NCI-H2081 treated with DMSO at 0.1 percent for 48 hours (cell line): ENCODE measurements at regions not wholly inside any gene's neighbourhood (a gene's known extent, or its start where the extent isn't known, plus 50 kb on each side); places are given as distances from the start of the nearest gene placed in this dataset.

Experiments used
- DNase-seq: peaks from one replicate; lab custom pipeline; 2025; lab: John Stamatoyannopoulos, UW

DNA sequence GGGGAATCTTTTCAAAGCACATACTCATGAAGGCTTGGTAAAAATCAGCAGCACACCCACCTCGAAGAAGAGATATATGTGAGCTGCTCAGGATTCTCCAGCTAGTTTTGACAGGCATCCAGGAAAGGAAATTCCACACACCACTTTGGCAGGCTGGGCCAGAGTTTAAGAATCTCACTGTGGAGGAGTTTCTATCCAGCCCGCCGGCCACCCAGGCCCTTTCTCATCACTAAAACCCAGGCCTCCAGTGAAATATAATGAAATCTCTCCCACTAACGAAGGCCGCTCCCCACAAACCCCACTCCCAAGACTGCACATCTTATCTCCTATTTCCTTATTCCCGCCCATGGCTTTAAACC is 202.0 kb downstream of the GLI2 start:
- no peak for DNase-seq

DNA sequence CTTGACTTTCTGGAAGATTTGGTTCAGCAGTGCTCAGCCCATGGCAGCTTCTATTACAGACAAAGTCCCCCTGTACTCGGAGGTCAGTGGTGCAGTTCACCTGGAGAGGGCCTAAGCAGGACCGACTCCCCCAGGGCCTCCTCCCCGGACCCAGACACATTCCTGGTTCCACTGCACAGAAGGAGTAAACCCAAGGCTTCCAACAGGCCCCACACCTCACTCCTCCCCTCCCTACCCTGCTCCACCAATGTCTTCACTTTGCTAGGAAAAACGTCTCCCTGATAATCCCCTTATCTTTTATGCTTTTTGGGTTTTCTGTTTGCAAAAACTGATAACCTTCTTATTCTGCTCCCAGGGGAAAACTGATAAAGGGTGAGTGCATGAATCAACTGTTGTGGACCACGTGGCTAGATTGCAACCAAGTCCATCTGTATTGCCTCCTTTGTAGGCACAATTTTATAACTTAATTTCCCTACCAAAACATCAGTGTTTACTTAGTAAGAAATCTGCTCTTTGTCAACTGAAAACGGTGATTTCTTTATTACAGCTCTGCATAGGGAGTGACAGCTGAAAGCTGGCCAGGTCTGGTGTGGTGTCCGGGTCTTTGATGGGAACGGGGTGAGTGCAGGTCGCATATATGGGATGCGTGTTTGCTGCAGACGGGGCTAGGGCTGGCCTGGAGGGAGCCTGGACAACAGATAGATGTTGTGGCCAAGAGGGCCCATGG is 202.5 kb downstream of the GLI2 start:
- no peak for DNase-seq

DNA sequence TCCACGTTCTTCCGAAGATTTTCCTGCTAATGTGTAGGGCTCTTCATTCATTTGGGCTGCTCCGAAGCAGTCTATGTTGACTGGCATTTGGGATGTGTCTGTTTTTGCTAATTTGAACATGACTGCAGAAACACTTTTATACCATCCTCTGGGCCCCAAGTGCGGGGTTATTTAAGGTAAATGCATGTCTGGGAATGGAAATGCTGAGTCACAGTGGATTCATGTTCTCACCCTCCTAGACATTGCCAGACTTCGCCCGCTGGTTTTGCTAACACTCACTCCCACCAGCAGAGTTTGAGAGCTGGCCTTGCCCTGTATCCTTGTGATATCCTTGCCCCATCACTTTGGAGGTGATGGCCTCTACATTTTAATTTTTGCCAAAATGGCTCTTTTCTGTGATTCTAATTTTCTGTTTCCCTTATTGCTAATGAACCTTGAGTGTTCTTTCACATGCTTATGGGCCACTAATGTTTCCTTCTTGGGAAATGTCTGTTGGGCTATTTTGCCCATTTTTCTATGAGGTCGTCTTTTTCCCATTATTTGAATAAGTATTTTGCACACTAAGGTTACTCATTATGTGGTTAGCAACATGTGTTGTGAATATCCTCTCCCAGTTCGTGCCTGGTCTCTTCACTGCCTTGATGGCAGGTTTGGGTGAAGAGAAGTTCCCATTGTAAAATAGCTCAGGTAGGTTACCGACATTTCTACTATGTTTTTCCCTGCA is 204.1 kb downstream of the GLI2 start:
- DNase-seq: no peak

DNA sequence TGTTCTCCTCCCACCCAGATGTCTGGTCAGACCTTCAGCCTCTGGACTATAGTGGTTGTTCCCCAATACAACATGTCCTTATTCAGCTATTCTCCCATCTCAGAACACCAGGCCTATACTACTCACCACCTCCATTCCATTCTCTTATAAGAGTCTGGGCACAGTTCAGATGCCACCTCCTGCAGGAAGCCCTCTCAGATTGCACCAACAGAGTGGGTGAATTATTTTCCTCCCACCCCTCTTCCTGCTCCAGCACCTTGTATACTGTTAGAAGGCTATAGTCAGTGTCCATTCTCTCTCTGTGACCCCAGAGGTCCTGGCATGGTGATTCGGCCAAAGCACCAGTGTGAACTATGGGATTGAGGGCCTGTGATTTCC is 204.6 kb downstream of the GLI2 start:
- no peak for DNase-seq

DNA sequence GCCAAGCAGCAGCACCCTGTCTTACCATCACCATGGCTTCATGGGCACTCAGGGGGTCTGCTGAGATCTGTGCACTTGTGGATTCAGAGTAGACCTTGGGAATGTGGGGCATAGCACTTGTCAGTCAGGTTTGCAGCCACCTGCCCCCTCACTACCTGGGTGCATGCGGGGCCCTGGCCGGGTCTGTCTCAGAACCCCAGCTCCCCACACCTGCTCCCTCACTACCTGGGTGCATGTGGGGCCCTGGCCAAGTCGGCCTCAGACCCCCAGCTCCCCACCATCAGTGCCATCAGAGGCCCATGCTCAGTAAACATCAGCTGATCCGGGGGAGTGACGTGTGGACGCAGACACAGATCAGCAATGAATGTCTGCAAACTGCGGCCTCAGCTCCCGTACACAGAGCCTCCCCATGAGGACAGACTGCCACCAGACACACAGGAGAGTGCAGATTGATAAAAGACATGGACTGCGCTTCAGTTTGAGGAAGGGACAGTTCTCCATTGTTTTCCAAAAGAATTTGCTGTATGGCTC is 205.1 kb downstream of the GLI2 start:
- DNase-seq: no peak

DNA sequence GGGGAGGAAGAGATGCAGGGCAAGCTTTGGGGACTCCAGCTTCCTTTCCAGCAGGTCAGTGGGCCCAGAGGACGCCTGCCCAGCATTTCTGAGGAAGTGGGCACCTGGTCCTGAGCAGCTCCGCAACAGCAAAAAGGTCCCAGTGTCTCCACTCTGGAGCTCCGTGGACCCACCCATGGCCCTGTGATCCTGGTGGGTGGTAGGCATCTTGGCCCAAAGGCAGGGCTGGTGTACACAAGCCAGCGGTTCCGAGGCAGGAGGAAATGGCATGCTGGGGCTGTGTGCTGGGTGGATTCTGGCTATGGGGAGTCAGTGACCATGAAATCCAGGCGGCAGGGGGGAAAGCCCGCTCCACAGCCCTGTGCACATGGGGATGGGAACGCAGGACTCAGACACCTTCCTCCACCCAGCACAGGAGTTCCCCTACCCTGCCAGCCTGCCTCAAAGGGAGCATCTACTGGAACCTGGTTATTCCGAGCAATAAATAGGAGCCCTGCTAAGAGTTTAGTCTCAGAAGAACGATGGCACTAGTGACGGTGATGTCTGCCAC is 206.0 kb downstream of the GLI2 start:
- DNase-seq: no peak

DNA sequence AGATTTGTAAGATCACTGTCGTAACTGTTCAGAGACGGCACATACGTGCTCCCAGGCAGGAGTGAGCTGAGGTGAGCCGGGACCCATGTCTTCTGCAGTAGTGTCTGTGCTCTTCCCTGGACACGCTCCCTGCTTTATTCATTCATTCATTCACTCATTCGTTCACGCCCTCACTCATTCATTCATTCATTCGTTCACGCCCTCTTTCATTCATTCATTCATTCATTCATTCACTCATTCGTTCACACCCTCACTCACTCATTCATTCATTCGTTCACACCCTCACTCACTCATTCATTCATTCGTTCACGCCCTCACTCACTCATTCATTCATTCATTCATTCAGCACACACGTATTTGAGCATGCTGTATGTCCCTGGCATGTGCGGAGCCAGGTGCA is 207.0 kb downstream of the GLI2 start:
- no peak for DNase-seq

DNA sequence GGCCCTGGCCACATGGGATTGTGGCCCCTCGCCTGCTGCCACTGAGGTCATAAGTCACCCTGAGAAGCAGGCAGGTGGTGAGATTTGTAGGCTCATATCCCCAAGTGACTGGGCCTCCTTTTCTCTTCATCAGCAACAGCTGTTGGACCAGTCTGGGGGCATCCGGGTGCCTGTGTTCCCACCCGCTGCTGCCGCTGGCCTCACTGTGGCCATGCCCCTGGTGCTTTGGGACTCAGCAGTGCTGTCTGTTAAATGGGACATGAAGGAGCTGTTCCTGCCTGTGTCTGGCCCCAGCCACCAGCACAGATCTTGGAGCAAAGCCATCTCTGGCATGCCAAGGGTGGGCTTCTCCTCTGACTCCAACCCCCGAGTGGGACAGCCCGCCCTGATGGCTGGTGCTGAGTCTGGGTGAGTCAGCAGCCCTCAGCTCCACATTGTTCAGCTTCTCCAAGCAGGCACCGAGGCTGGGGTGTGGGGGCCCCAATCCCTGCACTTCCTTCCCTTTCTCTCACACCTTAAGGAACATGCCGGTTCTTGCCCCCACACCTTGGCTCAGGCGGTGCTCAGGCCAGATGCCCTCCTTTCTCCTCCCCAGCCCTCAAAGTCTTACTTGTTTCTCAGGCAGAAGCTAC is 207.9 kb downstream of the GLI2 start:
- DNase-seq: no peak

DNA sequence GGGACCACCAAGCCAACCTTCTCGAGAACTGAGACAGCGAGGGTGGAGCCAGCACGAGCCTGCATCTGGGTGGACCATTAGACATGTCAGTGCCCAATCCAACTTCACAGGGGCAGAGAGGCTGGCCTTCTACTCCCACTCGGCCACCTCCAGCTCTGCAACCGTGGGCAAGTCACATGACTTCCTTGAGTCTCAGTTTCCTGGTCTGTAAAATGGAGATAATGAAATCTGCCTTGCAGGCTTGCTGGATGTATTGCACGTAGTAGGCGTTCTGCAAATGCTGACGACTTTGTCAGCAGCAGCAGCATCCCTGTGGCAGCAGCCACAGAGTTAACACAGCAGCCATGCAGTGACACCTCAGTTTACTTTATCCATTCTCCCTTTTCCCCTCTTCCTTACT is 208.9 kb downstream of the GLI2 start:
- DNase-seq: no peak

DNA sequence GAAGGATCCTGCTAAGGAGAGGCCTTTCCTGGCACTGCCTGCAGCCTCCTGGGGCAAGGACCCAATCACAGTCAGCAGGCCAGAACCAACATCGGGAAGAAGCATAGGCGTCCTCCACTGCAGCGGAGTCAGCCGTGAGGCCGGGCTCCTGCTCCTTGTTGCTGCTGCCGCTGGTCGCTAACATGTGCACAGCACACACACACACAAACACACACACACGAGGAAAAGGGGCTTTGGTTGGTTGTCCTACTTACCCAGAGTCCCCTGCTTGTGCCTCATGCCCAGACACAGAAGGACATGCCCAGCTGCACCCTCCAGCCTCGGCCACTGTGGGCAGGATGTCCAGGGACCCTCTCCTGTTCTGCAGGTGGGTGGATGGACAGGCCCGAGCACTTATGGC is 209.4 kb downstream of the GLI2 start:
- DNase-seq: no peak

DNA sequence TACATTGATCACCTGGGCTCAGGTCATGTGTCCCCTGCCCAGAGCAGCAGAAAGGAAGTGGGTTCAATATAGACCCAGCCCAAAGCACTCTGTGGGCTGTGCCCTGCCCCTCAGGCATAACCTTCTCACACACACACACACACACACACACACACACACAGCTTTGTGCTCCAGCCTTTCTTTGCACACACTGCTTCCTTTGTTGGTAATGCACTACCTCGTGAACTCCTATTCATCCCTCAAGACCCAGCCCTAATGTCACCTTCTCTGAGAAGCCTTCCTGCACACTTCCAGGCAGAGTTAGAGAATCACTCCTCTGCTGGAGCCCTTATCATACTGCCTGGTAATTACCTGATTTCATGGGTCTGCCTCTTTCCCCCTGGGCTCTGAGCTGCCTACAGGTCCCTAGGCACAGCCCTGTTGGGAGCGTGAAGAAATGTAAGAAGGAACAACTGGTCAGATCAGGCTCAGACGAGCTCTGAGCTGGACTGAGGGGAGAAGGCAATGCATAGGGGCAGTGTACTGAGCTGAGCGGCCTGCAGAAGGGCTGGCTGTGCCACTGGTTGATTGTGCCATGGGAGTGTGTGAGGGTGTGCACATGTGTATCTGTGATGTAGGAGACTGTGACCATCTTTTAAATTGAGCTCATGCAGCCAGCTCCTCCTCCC is 210.3 kb downstream of the GLI2 start:
- no peak for DNase-seq

DNA sequence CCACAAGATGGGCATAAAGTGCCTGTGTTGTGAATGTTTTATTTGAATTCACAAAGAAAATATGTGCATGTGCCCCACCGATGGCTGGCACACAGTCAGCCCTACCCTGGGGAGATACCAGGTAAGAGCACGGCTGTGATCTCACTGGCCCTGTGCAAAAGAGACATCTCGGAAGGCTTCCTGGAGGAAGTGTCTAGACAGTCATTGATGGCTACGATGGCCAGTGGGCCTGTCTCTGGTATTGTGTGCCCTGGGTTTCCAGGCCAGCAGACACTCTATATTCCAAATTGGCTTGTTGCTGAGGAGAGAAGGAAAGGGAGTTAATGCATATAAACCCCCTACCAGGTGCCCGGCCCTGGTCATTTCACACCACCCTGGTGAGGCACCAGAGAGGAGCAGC is 211.7 kb downstream of the GLI2 start:
- DNase-seq: no peak

DNA sequence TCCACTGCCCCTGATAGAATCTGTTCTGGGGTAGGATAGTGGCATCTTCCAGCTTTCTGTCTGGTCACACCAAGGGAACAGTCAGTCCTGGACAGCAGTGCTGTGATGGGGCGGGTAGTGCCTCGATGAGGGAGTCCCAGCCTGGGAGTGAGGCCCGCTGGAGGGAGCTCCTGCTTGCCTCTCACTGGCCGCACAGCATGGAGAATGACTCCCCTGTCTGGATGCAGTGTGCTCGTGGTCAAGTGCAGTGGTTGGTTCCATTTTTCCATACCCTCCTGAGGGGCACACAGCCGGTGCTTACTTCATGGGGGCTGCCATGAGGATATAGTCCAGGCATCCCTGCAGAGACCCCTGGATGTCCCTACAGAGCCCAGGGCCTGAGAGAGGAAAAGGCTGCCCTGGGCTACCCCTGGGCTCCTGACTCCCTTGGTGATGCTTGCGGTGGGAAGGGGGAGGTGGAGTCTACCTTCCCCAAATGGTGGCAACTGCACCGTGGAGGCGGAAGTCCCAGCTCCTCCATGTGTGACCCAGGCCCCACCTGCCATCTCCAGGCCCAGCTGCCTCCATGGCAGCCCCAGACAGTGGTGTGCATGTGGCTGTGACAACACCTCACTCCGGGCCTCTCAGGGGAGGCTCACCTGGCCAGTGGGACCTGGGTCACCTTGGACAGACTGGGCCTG is 212.5 kb downstream of the GLI2 start:
- no peak for DNase-seq

DNA sequence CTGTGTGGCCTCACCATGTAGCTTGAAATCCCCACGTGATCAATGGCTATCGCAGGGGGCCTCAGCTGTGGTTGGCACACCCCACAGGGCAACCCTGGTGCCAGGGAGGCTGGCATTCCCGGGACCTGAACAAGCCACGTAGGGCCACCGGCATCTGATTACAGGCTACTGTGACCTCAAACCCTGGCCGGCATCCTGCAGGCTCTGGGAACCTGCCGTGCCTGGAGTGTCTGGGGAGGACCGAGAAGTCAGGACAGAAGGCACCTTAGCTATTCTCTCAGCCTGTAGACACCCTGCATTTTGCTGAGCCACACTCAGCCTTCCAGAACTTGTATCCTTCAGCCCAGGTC is 213.0 kb downstream of the GLI2 start:
- no peak for DNase-seq

DNA sequence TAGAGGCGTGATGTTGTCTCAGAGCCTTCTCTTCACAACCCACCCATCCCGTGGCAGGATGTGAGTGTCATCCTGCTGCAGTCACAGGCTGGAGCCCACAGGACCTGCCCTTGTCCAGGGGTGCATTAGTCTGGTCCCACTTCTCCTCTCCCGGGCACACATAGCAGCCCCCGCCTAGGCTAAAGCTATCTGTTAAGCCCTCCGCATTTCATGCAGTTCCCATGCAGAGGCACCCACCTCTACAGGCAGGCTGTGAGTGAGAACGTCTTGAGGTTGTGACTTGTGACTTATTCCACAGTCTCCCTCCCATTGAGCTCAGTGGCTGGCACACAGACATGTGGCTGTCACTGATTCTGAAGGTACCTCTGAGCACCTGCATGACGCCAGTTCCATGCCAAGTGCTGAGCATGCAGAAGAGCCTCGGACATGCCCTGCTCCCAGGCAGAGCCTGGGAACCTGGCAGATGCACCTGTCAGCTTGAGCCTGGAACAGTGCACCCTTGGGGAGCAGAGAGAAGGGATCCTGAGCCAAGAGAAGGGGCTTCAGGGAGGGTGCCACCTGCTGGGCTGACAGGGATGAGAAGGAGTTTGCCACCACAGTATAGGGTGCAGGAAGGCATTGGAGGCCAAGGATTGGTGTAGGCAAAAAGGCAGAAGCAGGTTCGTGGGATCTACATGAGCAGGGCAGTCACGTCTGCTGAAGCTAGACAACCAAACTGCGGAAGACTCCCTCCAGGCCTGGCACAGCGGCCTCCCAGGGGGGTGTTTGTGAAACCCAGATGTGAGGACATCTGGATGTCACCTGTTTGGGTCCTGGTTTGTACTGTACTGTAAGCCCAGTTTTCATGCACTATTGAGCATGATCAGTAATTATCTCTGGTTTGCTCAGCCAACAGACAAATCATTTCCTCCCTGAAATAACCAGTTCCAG is 213.6 kb downstream of the GLI2 start:
- DNase-seq: no peak

DNA sequence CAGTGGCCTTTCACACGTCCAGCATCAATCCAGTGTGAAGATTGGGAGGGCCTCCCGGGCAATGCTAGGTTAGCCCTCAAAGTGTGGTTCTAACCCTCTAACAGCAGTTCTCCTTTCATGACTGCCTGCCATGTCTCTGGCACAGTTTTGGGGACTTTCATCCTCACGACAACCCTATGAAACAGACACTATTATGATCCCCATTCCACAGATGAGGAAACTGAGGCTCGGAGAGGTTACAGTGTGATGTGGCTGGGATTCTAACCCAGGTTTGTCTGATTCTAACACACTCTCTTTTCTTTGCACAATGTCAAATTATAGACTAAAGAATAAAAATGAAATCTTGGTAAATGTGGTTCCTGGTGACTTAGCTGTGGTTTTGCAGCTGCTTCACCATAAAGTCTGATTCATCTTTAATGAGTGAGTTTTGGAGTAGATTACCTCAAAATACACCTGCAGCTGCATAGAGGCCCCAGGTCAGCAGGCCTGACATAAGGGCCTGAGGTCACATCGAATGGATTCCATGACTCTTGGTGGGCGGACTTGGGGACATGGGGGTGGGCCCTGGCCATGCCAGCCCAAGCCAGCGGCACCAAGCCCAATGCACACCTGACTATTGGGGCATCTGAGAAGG is 214.4 kb downstream of the GLI2 start:
- no peak for DNase-seq

DNA sequence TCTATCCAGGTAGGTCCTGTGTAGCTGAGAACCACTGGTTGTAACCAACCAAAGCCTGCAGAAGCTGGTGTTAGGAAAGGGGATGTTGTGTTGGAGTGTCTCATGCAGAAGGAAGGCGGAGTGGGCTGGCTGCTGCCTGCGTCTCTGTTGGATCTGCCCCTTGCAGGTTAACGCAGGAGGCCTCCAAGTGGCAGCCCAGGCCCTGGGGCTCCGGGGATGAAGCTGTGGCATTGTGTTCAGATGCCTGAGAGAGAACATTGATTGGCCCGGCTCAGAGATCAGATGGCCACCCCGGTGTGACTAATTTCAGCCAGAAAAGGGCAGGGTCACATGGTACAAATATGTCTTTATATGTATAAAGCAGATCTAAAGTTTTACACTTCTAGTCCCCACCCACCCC is 216.0 kb downstream of the GLI2 start:
- DNase-seq: no peak

DNA sequence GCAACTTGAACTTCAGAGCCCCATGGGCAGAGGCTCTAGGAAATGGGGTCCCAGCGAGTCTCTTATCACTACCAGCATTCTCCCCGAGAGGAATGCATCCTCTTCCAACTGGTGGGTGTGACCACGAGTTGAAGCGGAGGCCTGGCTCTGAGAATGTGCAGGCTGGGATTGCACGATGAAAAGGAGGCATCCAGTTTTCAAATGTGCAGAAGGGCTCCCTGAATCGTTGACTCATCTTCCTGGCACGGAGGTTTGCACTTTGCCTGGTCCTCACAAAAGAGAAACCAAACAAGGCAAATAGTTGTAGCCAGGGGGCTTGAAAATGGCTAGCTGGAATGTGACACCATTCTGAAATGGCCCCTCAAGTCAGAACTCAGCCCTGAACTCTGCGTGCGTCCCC is 216.7 kb downstream of the GLI2 start:
- no peak for DNase-seq

DNA sequence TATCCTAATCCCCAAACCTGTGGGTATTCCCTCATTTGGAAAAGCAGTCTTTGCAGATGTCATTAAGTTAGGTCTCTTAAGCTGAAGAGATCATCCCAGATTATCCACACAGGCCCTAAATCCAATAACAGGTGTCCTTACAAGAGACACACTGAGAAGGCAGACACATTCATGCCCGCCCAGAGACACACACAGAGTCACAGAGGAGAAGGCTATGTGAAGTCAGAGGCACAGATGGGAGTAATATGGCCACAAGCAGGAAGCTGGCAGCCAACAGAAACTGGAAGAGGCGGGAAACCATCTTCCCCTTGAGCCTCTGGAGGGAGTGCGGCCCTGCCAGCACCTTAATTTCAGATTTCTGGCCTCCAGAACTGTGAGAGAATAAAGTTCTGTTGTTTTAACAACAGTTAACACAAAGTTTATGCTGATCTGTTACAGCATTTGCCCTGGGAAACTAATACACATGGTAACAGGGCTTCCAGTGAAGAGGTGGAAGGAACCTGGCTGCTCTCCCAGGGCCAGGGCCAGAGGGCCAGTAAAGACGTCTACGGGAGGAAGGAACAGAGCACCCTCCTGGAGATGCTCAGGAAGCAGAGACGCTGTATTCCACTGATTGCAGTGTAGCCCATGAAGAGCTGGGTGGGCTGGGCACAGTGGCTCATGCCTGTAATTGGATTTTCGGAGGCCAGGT is 217.5 kb downstream of the GLI2 start:
- DNase-seq: no peak
